ENCODE measurements at regions not wholly inside any gene's neighbourhood (a gene's known extent, or its start where the extent isn't known, plus 50 kb on each side); places are given as distances from the start of the nearest gene placed in this dataset.
"Not testable (repeated sequence)": the region's sequence is repeated elsewhere in the genome, so short reads cannot be mapped to it uniquely, and the experiment has no call there.

DNA sequence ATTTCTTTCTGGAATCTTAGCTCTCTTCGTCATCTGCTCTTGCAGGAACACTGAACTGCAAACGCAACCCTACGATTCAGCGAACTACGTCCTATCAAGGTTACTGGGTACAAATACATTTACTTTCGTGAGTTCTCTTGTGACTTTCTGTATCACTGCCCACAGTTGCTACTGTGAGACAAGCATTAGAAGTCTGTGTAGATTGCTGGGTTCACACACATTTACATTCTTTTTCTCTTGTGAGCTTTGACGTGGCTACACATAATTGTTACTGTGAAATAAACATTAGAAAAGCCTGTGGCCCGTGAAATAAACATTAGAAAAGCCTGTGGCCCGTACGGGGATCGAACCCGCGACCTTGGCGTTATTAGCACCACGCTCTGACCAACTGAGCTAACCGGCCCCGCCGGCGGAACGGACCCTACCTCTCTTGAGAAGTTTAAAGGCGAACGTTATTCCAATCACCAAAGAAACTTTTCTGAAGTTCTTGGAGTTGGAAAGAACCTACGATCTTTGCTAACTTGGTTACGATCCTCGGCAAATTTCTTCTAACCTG is 61.2 kb upstream of the ZNF322 start:
- DNase-seq (ENCODE audit: low spot score): not testable (repeated sequence)

- DNase-seq (ENCODE audit: low spot score): not testable (repeated sequence)
These were observed 70.6 kb upstream of the ZNF322 start for GRCh38 chr6:26730019-26730766.

GRCh38 chr6:26734776-26735472 is 75.4 kb upstream of the ZNF322 start:
- not testable (repeated sequence) for DNase-seq (ENCODE audit: low spot score)

- DNase-seq (ENCODE audit: low spot score): no peak
These were observed 80.3 kb upstream of the ZNF322 start for GRCh38 chr6:26739811-26740210.

DNA sequence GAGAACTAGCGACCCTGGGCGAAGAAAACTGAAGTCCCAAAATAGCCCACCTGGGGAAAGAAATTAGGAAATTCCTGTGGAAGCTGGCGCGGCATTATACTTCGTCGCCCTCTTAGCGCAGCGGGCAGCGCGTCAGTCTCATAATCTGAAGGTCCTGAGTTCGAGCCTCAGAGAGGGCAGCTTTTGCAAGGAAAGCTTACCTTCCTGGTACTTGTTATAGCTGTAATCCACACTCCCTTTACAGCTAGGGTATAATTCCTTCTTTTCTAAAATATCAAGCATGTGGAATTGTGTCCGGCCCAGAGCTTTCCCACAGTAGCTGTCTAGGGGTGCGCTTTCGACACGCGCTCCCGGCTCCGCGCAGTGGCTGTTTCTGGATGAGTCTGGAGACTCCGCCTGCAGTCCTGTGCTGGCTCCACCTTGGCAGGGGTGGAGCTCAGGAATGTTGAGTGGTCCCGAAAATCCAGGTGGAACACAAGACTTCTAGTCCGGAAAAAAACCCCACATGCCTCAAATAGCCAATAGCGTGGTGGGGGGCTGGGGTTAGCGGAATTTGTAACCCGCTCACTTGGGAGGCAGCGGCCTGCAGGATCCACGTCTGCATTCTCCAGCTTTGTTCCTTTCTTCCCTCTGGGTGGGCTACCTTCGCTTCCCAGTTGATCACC is 83.7 kb upstream of the ZNF322 start:
- no peak for DNase-seq (ENCODE audit: low spot score)

GRCh38 chr6:26743941-26744699 is 84.6 kb upstream of the ZNF322 start:
- DNase-seq (ENCODE audit: low spot score): no peak

DNA sequence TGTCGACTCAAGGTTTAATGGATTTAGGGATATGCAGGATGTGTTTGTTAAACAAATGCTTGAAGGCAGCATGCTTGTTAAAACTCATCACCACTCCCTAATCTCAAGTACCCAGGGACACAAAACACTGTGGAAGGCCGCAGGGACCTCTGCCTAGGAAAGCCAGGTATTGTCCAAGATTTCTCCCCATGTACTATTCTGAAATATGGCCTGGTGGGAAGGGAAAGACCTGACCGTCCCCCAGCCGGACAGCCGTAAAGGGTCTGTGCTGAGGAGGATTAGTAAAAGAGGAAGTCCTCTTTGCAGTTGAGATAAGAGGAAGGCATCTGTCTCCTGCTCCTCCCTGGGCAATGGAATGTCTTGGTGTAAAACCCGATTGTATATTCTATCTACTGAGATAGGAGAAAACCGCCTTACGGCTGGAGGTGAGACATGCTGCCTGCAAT is 85.3 kb upstream of the ZNF322 start:
- not testable (repeated sequence) for DNase-seq (ENCODE audit: low spot score)

DNA sequence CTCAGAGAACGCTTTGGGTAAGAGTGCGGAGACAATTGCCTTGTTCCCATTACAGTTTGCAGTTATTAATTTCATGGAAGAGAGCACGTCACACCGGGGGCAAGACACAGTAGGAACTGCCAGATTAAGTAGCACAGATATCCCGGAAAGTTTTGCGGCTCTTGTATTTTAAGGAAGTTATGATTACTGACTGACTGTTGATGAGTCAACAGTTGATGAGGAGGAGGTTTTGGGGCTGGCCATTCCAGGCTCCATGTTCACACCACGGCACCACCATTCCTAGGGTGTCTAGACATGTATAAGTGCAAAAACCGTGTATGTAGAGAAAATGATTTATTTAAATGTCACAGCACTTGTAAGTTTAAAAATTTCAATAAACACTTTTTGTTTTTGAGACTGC is 86.4 kb upstream of the ZNF322 start:
- not testable (repeated sequence) for DNase-seq (ENCODE audit: low spot score)

DNA sequence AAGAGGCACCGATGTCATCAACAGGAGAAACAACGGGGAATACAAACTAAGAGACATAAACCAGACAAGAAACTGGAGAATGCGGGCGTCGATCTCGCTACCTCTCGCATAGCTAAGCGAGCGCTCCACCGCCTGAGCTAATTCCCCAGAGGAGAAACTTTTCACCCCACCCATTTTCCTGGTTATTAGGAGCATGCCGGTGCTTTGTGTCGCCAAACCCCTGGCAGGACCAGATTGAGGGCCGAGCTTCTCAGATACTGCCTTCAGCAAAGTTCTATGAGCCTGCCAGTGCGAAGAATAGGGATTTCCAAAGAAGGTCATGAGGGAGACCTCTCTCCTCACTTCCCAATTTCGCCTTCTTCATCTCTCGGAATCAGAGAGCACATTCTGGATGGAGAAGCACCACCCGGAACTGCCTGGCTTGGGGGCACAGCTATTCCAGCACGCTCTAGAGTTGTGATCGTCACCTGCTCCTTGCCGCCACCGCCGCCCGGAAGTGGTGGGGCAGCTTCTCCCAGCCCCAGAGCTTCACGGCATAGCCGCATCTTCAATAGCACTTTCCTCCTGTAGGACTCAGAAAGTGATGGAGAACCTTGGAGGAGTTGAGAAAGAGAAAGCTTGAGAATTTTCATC is 89.7 kb upstream of the ZNF322 start:
- not testable (repeated sequence) for DNase-seq (ENCODE audit: low spot score)

DNA sequence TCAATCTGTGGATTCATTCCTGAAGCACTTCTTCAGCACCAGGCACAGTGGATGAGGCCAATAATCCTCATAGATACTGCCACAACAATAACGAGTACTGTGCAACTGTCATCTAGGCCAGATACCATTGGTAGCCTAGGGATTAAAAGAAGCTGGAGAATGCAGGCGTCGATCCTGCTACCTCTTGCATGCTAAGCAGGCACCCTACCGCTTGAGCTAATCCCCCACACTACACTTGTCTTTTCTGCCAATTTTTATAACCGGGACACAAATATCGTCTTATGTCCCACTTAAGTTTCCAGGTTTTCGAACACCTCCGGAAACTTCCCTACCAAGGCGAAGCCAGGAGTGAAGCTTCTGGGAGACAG is 90.2 kb upstream of the ZNF322 start:
- not testable (repeated sequence) for DNase-seq (ENCODE audit: low spot score)

DNA sequence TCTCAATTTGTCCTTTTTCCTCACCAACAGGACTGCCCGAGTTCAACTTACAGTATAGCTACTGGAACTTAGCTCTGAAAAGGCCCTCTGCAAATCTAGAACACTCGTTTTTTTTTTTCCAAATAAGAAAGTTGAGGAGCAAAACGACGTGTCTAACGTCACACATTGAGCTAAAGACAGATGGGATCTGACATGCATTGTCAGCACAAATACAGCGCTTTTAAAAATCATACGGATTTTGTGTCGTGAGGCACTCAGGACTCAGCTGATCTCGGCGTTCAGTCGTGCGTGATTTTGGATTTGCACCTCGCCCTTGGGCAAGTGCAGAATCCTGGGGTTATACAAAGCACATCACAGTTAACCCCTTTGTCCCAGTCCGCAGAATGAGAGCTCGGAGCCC is 94.7 kb upstream of the ZNF322 start:
- no peak for DNase-seq (ENCODE audit: low spot score)

GRCh38 chr6:26754801-26755200 is 95.3 kb upstream of the ZNF322 start:
- DNase-seq (ENCODE audit: low spot score): not testable (repeated sequence)

DNA sequence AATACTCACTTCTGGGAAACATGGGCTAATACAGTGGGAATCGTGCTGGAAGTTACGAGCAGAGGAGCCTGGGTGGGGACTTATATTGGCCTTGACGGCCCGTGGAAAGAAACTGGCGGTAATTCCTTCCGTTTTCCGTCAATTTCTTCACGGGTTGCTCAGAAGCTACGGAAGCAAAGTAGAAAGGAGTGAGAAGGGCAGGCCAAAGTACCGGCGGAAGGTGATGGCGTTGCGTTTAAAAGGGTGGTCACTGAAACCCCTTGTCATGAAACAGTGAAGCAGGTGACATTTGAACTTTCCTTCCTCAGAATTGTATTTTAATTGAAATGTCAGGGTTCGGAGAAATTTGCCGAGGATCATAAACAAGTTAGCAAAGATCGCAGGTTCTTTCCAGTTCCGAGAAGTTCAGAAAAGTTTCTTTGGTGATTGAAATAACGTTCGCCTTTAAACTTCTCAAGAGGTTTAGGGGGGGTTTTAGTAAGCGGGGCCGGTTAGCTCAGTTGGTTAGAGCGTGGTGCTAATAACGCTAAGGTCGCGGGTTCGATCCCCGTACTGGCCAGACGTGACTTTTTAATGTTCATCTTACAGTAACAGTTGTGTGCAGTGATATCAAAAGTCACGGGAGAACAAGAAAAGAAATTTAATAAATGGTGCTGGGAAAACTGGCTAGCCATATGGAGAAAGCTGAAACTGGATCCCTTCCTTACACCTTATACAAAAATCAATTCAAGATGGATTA is 96.7 kb upstream of the ZNF322 start:
- not testable (repeated sequence) for DNase-seq (ENCODE audit: low spot score)

- DNase-seq (ENCODE audit: low spot score): not testable (repeated sequence)
These were observed 106.8 kb upstream of the ZNF322 start for GRCh38 chr6:26766203-26766902.

DNA sequence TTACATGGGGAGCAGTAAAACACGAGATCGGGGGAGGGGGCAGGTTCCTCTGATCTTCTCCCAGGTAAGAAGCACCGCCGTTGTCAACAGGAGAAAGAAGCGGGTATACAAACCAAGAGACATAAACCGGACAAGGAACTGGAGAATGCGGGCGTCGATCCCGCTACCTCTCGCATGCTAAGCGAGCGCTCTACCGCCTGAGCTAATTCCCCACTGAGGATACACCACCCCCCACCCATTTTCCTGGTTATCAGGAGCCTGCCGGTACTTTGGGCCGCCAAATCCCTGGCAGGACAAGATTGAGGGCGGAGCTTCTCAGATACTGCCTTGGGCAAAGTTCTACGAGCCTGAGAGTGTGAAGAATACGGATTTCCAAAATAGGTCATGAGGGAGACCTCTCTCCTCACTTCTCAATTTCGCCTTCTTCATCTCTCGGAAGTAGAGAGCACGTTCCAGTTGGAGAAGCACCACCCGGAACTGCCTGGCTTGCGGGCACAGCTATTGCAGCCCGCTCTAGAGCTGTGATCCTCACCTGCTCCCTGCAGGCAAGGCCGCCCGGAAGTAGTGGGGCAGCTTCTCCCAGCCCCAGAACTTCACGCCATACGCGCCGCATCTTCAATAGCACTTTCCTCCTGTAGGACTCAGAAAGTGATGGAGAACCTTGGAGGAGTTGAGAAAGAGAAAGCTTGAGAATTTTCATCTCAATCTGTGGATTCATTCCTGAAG is 111.6 kb upstream of the ZNF322 start:
- not testable (repeated sequence) for DNase-seq (ENCODE audit: low spot score)

- DNase-seq (ENCODE audit: low spot score): not testable (repeated sequence)
These were observed 113.9 kb upstream of the ZNF322 start for GRCh38 chr6:26773414-26773813.

DNA sequence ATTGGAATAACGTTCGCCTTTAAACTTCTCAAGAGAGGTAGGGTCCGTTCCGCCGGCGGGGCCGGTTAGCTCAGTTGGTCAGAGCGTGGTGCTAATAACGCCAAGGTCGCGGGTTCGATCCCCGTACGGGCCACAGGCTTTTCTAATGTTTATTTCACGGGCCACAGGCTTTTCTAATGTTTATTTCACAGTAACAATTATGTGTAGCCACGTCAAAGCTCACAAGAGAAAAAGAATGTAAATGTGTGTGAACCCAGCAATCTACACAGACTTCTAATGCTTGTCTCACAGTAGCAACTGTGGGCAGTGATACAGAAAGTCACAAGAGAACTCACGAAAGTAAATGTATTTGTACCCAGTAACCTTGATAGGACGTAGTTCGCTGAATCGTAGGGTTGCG is 121.0 kb upstream of the ZNF322 start:
- not testable (repeated sequence) for DNase-seq (ENCODE audit: low spot score)

- not testable (repeated sequence) for DNase-seq (ENCODE audit: low spot score)
These were observed 136.1 kb upstream of the ZNF322 start for GRCh38 chr6:26795474-26796307.

All from germinal center (tissue), 1 donor.